B cell (primary cell): ENCODE measurements at regions not wholly inside any gene's neighbourhood (a gene's known extent, or its start where the extent isn't known, plus 50 kb on each side); places are given as distances from the start of the nearest gene placed in this dataset.

Experiments
- ATAC-seq: fragments of 200-7000 bp; cut with Tn5 transposase; one replicate; pipeline ENCODE4 v1.10.0; 2021; ENCODE audit warnings: low read depth, mild to moderate bottlenecking, moderate number of reproducible peaks, moderate library complexity
- CTCF ChIA-PET: fragments of 350-600 bp; sonication (Branson Sonifier 250); formaldehyde crosslinking; loops from one replicate; lab custom pipeline; 2021; ENCODE audit warnings: antibody characterized with exemption, inconsistent platforms; lab: Charles Lee
- POLR2A ChIA-PET: fragments of 350-600 bp; sonication (Branson Sonifier 250); formaldehyde crosslinking; loops from one replicate; lab custom pipeline; 2021; ENCODE audit warnings: antibody characterized with exemption; lab: Charles Lee
- DNase-seq: peaks from one replicate; pipeline ENCODE4 v3.0.0; 2013
- H2AFZ ChIP-seq: 2 replicates; pipeline ENCODE4 v1.6.1; 2012; ENCODE audit warnings: mild to moderate bottlenecking, low read depth, low read length; ENCODE audit not compliant: insufficient read depth, poor library complexity, severe bottlenecking
- H3K27ac ChIP-seq, 2 donors: 1 replicate in 1 of 2; 2 replicates in 1 of 2; pipeline ENCODE4 v1.5.1; 2012 to 2013; ENCODE audit warnings: low read length in 2 of 2, mild to moderate bottlenecking in 2 of 2, moderate library complexity in 1 of 2
- H3K27me3 ChIP-seq, 4 experiments: fragments of 200-600 bp in 1 of 4; sonication (generic) in 1 of 4; replicated peaks in 1 of 4; 1 replicate in 2 of 4; 2 replicates in 2 of 4; pipeline versions ENCODE4 v1.6.1 to v1.7.0; 2013 to 2016; ENCODE audit warnings: low read length in 3 of 4, mild to moderate bottlenecking in 2 of 4, mixed read lengths in 1 of 4, moderate library complexity in 1 of 4; ENCODE audit not compliant: insufficient read depth in 4 of 4, control insufficient read depth in 3 of 4; ENCODE audit errors: control extremely low read depth in 1 of 4
- H3K36me3 ChIP-seq, 2 experiments: replicated peaks in 1 of 2; 1 replicate in 1 of 2; 2 replicates in 1 of 2; pipeline versions ENCODE4 v1.6.1 to v1.7.1; 2013; ENCODE audit warnings: low read length in 1 of 2; ENCODE audit not compliant: insufficient read depth in 2 of 2, control insufficient read depth in 1 of 2; ENCODE audit errors: control extremely low read depth in 1 of 2, extremely low read depth in 1 of 2
- H3K4me1 ChIP-seq, 2 donors: fragments of 200-600 bp in 1 of 2; sonication (generic) in 1 of 2; 1 replicate in 1 of 2; 2 replicates in 1 of 2; pipeline versions ENCODE4 v1.5.1 to v1.6.1; 2013 to 2017; ENCODE audit warnings: low read length in 2 of 2; ENCODE audit not compliant: control insufficient read depth in 2 of 2, insufficient read depth in 2 of 2
- H3K4me2 ChIP-seq: replicated peaks from 2 replicates; pipeline ENCODE3; 2012; ENCODE audit warnings: mild to moderate bottlenecking, low read depth, low read length; ENCODE audit not compliant: poor library complexity, severe bottlenecking
- H3K4me3 ChIP-seq, 5 experiments: fragments of 200-600 bp in 1 of 5; sonication (generic) in 1 of 5; 1 replicate in 3 of 5; 2 replicates in 2 of 5; pipeline versions ENCODE4 v1.5.1 to v1.7.0; 2011 to 2016; ENCODE audit warnings: low read length in 4 of 5, mild to moderate bottlenecking in 4 of 5, low read depth in 2 of 5, control low read depth in 1 of 5, moderate library complexity in 1 of 5; ENCODE audit not compliant: insufficient read depth in 1 of 5; ENCODE audit errors: control extremely low read depth in 1 of 5, extremely low read depth in 1 of 5
- H3K79me2 ChIP-seq: fragments of 200-600 bp; sonication (generic); one replicate; pipeline ENCODE4 v1.6.0; 2016; ENCODE audit warnings: low read length; ENCODE audit not compliant: control insufficient read depth, insufficient read depth
- H3K9ac ChIP-seq: fragments of 200-600 bp; sonication (generic); 2 replicates; pipeline ENCODE4 v1.6.1; 2017; ENCODE audit warnings: mild to moderate bottlenecking, low read length, moderate library complexity
- H3K9me3 ChIP-seq, 3 donors: one replicate each; pipeline versions ENCODE4 v1.6.1 to v1.7.1; 2013; ENCODE audit warnings: low read length in 2 of 3; ENCODE audit not compliant: control insufficient read depth in 2 of 3, insufficient read depth in 1 of 3; ENCODE audit errors: control extremely low read depth in 1 of 3
- H4K20me1 ChIP-seq: 2 replicates; pipeline ENCODE4 v1.6.0; 2012; ENCODE audit warnings: mild to moderate bottlenecking, low read length; ENCODE audit not compliant: insufficient read depth, control insufficient read depth, poor library complexity, severe bottlenecking
- H3K27ac Mint-ChIP-seq: one replicate; pipeline ENCODE4 v1.8.0; 2021; ENCODE audit warnings: mixed read lengths
- H3K27me3 Mint-ChIP-seq: one replicate; pipeline ENCODE4 v1.8.0; 2021; ENCODE audit warnings: mixed read lengths
- H3K4me1 Mint-ChIP-seq: one replicate; pipeline ENCODE4 v1.8.0; 2021; ENCODE audit warnings: mixed read lengths
- H3K4me3 Mint-ChIP-seq: one replicate; pipeline ENCODE4 v1.8.0; 2021; ENCODE audit warnings: mixed read lengths
- H3K9me3 Mint-ChIP-seq: one replicate; pipeline ENCODE4 v1.8.0; 2022; ENCODE audit warnings: mixed read lengths; ENCODE audit not compliant: insufficient read depth
- CTCF ChIP-seq: fragments of 200-600 bp; IDR thresholded peaks from one replicate; pipeline ENCODE4 v1.8.0; 2022; ENCODE audit warnings: antibody characterized with exemption, mild to moderate bottlenecking
- EZH2 ChIP-seq: IDR thresholded peaks from 2 replicates; pipeline ENCODE4 v1.6.1; 2012; ENCODE audit warnings: borderline replicate concordance, low read depth, mild to moderate bottlenecking, moderate library complexity, low read length; ENCODE audit not compliant: insufficient read depth, poor library complexity, severe bottlenecking
- WGBS: methylation state at CpG from one replicate; pipeline ENCODE4 v1.1.5; 2013; ENCODE audit warnings: missing lambda C conversion rate; ENCODE audit not compliant: insufficient coverage; 5-methylcytosine and 5-hydroxymethylcytosine counted together
- intact Hi-C: fragments of 100-400 bp; cut with micrococcal nuclease; formaldehyde crosslinking; loops from one replicate; pipeline ENCODE4 v1.10.0; 2022

GRCh38 chr16:51556694-51557340 lies 405.7 kb upstream of the SALL1 start:
- Histone ChIP-seq H3K4me1 (no peaks in the 10 kb centered on the region), H3K9ac (no peak overlapping the region), H4K20me1 (no peaks in the 10 kb centered on the region), H3K79me2 (no peaks in the 10 kb centered on the region), H3K27ac (no peak overlapping the region), H3K36me3 (no peaks in the 10 kb centered on the region), H3K9me3 (no peaks in the 10 kb centered on the region), H3K4me2 (no peak overlapping the region), H3K4me3 (no peak overlapping the region), H2AFZ (no peak overlapping the region), H3K27me3 (no peaks in the 10 kb centered on the region)
- 69% methylated on average over 6 of the region's 9 CpGs for WGBS
- TF ChIP-seq CTCF (no peak), EZH2 (no peak)
- POLR2A ChIA-PET = no interaction called here
- ATAC-seq (no peak), DNase-seq (no peak)
- intact Hi-C loops = no loop called here
- no peaks in the 10 kb centered on the region for H3K4me1 Mint-ChIP-seq
- no peak overlapping the region for H3K4me3 Mint-ChIP-seq
- H3K9me3 Mint-ChIP-seq = peaks cover 6% of the 10 kb centered on the region
- H3K27ac Mint-ChIP-seq = no peak overlapping the region
- CTCF ChIA-PET = no interaction called here
- H3K27me3 Mint-ChIP-seq = no peaks in the 10 kb centered on the region

DNA sequence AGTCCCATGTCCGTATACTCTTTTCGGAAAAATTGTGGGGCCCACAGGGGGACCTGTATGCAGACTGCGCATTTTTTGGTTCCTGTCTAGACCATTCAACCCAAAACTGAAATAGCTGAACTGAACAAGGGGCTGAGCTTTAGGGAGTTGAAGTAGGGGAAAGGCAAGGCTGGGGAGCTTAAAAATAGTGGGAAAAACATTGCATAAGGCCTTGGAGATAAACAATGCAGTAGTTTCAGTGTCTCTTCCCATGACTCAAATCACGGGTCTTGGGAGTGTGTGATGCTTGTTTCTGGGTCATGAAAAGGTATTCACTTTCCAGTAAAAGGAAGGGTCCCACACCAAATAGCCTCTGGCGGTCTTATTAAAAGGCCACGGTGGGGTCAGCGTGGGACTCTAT lies 402.8 kb upstream of the SALL1 start:
- Histone ChIP-seq H3K27me3 (no peaks in the 10 kb centered on the region), H3K4me3 (no peak overlapping the region), H3K9ac (no peak overlapping the region), H3K4me2 (no peak overlapping the region), H3K9me3 (no peaks in the 10 kb centered on the region), H3K27ac (no peak overlapping the region), H4K20me1 (no peaks in the 10 kb centered on the region), H3K79me2 (no peaks in the 10 kb centered on the region), H2AFZ (no peak overlapping the region), H3K36me3 (no peaks in the 10 kb centered on the region), H3K4me1 (no peaks in the 10 kb centered on the region)
- H3K4me1 Mint-ChIP-seq = no peaks in the 10 kb centered on the region
- no peak overlapping the region for H3K27ac Mint-ChIP-seq
- peaks cover 3% of the 10 kb centered on the region for H3K9me3 Mint-ChIP-seq
- H3K27me3 Mint-ChIP-seq = no peaks in the 10 kb centered on the region
- no peak for TF ChIP-seq CTCF
- no peak for TF ChIP-seq EZH2
- CTCF ChIA-PET = no interaction called here
- no peak for ATAC-seq
- POLR2A ChIA-PET = no interaction called here
- no peak for DNase-seq
- no peak overlapping the region for H3K4me3 Mint-ChIP-seq
- WGBS = 95% methylated on average over 4 of the region's 7 CpGs
- intact Hi-C loops = no loop called here
